Adrenal gland (tissue), 9 donors: ENCODE measurements at regions not wholly inside any gene's neighbourhood (a gene's known extent, or its start where the extent isn't known, plus 50 kb on each side); places are given as distances from the start of the nearest gene placed in this dataset.

Experiments
- DNase-seq, 7 donors: peaks; one replicate each; pipeline ENCODE4 v3.0.0-alpha.2; 2019 to 2020
- H3K27ac ChIP-seq, 5 donors: fragments of 200-600 bp; sonication (generic) in 4 of 5; 1 replicate in 3 of 5; 2 replicates in 2 of 5; pipeline versions ENCODE4 v1.5.1 to v1.8.0; 2016 to 2020; ENCODE audit warnings: mild to moderate bottlenecking in 1 of 5
- H3K27me3 ChIP-seq: fragments of 200-600 bp; 2 replicates; pipeline ENCODE4 v1.8.0; 2021
- H3K36me3 ChIP-seq, 2 donors: fragments of 200-600 bp; replicated peaks in 1 of 2; 1 replicate in 1 of 2; 2 replicates in 1 of 2; pipeline versions ENCODE4 v1.5.1 to v1.8.0; 2018 to 2022
- H3K4me1 ChIP-seq, 2 donors: fragments of 200-600 bp; replicated peaks in 1 of 2; 1 replicate in 1 of 2; 2 replicates in 1 of 2; pipeline versions ENCODE4 v1.5.1 to v1.8.0; 2018 to 2021
- H3K4me3 ChIP-seq, 4 donors: fragments of 200-600 bp; sonication (generic) in 3 of 4; one replicate each; pipeline ENCODE4 v1.5.1; 2016 to 2018
- H3K9me3 ChIP-seq, 3 donors: fragments of 200-600 bp; sonication (generic) in 1 of 3; replicated peaks in 1 of 3; 1 replicate in 2 of 3; 2 replicates in 1 of 3; pipeline versions ENCODE4 v1.5.1 to v1.8.0; 2016 to 2021
- POLR2A ChIP-seq, 2 donors: fragments of 450-650 bp; IDR thresholded peaks; one replicate each; pipeline ENCODE4 v1.6.1; 2017; ENCODE audit warnings: antibody characterized with exemption in 2 of 2, mild to moderate bottlenecking in 2 of 2, moderate library complexity in 1 of 2
- WGBS, 4 donors: extraction: QIAGEN DNeasy Blood & Tissue Kit in 2 of 4; methylation state at CpG; one replicate each; pipeline versions ENCODE4 v1.1.5 to v1.1.7; 2013 to 2017; 5-methylcytosine and 5-hydroxymethylcytosine counted together
- intact Hi-C, 2 donors: fragments of 100-400 bp; cut with DNase I; formaldehyde crosslinking; loops; one replicate each; pipeline versions ENCODE4 v1.14.1 to v1.15.0; 2022 to 2023
- TF ChIP-seq, protein P1 (sequence below), 6 experiments: fragments of 450-650 bp in 4 of 6; fragments of 200-600 bp in 2 of 6; sonication (generic) in 1 of 6; IDR thresholded peaks; 1 replicate in 5 of 6; 2 replicates in 1 of 6; pipeline versions ENCODE4 v1.5.1 to v1.8.0; 2016 to 2021; ENCODE audit warnings: antibody characterized with exemption in 6 of 6, mild to moderate bottlenecking in 2 of 6, moderate library complexity in 1 of 6
- donor health status: healthy with polysubstance abuse.
- donor health status: Bipolar disorder and iron deficiency.
- donor health status: DM: yes; HTN: yes; CAD: no.
- donor health status: DM: no; HTN: no; CAD: no.
- donor health status: DM: no; HTN: no; CAD: no.

DNA sequence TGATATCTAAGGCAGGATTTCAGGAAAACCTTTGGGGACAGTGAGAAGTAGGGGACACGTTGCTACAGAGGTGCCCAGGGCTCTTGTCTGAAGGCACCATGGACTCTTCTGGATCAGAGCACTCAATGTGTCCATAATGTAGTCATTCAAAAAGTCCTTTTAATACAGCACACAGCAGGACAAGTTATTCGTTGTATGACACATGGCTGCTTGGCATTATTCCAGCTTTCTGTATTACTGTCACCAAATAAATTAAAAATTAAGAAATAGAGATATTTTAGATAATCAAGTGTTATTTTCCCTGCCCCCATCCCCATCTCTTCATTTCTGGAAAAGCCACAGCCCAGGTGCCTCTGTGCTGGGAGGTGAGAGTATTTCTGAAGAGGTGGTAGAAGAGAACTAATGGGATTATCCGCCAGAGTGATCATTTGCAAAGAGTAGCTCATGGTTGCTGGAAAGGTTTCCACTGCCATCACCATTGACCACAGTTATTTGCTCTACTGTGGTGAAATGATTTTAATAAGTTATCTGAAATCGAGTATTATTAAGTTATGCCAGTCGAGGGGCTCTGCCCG is 83.0 kb downstream of the CXCL12 start:
- intact Hi-C loops, result no loop called here
- Histone ChIP-seq H3K27ac (no peak overlapping the region), H3K27me3 (no peaks in the 10 kb centered on the region), H3K4me1 (no peaks in the 10 kb centered on the region), H3K36me3 (no peaks in the 10 kb centered on the region), H3K9me3 (no peaks in the 10 kb centered on the region), H3K4me3 (no peak overlapping the region)
- no peak for DNase-seq
- TF ChIP-seq, protein P1, sequence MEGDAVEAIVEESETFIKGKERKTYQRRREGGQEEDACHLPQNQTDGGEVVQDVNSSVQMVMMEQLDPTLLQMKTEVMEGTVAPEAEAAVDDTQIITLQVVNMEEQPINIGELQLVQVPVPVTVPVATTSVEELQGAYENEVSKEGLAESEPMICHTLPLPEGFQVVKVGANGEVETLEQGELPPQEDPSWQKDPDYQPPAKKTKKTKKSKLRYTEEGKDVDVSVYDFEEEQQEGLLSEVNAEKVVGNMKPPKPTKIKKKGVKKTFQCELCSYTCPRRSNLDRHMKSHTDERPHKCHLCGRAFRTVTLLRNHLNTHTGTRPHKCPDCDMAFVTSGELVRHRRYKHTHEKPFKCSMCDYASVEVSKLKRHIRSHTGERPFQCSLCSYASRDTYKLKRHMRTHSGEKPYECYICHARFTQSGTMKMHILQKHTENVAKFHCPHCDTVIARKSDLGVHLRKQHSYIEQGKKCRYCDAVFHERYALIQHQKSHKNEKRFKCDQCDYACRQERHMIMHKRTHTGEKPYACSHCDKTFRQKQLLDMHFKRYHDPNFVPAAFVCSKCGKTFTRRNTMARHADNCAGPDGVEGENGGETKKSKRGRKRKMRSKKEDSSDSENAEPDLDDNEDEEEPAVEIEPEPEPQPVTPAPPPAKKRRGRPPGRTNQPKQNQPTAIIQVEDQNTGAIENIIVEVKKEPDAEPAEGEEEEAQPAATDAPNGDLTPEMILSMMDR (IDR thresholded peaks at IDR 0.05), result no peak
- no peak for TF ChIP-seq POLR2A (IDR thresholded peaks at IDR 0.05)
- WGBS, 4 donors, result 64 to 70% (median 67%) methylated on average over 6 of the region's 6 CpGs

GRCh38 chr10:44300666-44301649 is 83.9 kb downstream of the CXCL12 start:
- H3K4me1 ChIP-seq, result no peaks in the 10 kb centered on the region
- no peak overlapping the region for H3K27ac ChIP-seq
- peak in 4 of 7 donors; percentile 29 to 83 (median 42) for DNase-seq
- WGBS, 4 donors, result 64 to 72% (median 67%) methylated on average over 3 to 7 of the region's 7 CpGs
- H3K9me3 ChIP-seq, result peaks cover 0 to 7% (median 0%) of the 10 kb centered on the region in 3 donors
- intact Hi-C loops, result no loop called here
- H3K4me3 ChIP-seq, result no peak overlapping the region
- no peak for TF ChIP-seq POLR2A (IDR thresholded peaks at IDR 0.05)
- TF ChIP-seq, protein P1 (IDR thresholded peaks at IDR 0.05), result no peak
- no peaks in the 10 kb centered on the region for H3K27me3 ChIP-seq
- no peaks in the 10 kb centered on the region for H3K36me3 ChIP-seq

DNA sequence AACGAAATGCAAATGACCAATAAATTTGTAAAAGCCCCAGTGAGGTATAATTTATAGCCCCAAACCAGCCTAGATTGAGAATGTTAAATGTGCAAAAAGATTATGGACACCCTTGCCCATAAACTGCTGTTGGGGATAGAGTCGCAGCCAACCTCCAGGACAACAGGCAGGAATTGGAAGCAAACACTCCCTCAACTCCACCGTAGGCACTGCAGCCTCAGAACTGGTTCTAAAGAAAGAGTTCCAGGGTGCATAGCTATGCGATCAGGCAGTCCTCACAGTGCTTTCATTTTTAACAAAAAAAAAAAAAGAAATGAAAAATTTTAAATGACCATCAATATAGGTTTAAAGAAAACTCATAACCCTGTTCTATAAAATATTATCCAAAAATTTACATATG is 86.2 kb downstream of the CXCL12 start:
- Histone ChIP-seq H3K4me3 (no peak overlapping the region), H3K9me3 (peaks cover 0 to 7% (median 0%) of the 10 kb centered on the region in 3 donors), H3K27me3 (no peaks in the 10 kb centered on the region), H3K36me3 (no peaks in the 10 kb centered on the region), H3K4me1 (no peaks in the 10 kb centered on the region), H3K27ac (no peak overlapping the region)
- no peak for TF ChIP-seq POLR2A (IDR thresholded peaks at IDR 0.05)
- TF ChIP-seq, protein P1 (IDR thresholded peaks at IDR 0.05), result no peak
- 84 to 94% (median 86%) methylated on average over 4 of the region's 4 CpGs for WGBS, 4 donors
- DNase-seq, result no peak
- intact Hi-C loops, result no loop called here

DNA sequence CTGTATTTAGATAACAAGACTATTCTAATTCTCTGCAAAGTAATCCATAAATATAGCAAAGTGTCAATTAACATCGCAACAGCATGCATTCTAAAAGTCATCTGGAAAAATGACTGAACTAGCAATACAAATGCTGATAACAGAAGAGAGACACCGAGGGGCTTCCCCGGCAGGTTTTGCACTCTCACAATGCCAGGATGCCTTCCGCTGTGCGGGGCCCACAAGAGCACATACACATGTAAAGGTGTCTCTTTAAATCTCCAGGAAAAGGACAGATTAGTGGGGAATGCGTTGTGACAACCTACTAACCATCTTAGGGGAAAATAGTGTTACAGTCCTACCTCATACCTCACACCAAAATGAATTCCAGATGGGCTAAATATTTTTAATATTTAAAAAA is 86.9 kb downstream of the CXCL12 start:
- no peak for TF ChIP-seq POLR2A (IDR thresholded peaks at IDR 0.05)
- TF ChIP-seq, protein P1 (IDR thresholded peaks at IDR 0.05), result no peak
- intact Hi-C loops, result no loop called here
- Histone ChIP-seq H3K4me3 (no peak overlapping the region), H3K9me3 (peaks cover 0 to 7% (median 0%) of the 10 kb centered on the region in 3 donors), H3K27me3 (peaks cover 7% of the 10 kb centered on the region), H3K36me3 (no peaks in the 10 kb centered on the region), H3K27ac (no peak overlapping the region), H3K4me1 (no peaks in the 10 kb centered on the region)
- no peak for DNase-seq
- 65 to 77% (median 72%) methylated on average over 6 of the region's 6 CpGs for WGBS, 4 donors
